ENCODE measurements at regions not wholly inside any gene's neighbourhood (a gene's known extent, or its start where the extent isn't known, plus 50 kb on each side); places are given as distances from the start of the nearest gene placed in this dataset.

GRCh38 chr16:85413691-85414663 lies 199.1 kb upstream of the GSE1 start:
- H3K9ac ChIP-seq = no peak overlapping the region
- peaks cover 0 to 33% of the 10 kb centered on the region in 2 experiments; a peak in 2 of 4 replicates for H3K4me1 ChIP-seq (ENCODE audit: control insufficient read depth in 1 of 2, insufficient read depth in 2 of 2, low read depth in 1 of 2, low read length in 1 of 2)
- no peak overlapping the region for H3K4me3 ChIP-seq (ENCODE audit: low read depth in 2 of 2, low read length in 1 of 2)
- H3K27ac ChIP-seq (ENCODE audit: low read depth in 2 of 2, low read length in 1 of 2) = no peak overlapping the region
- H3K36me3 ChIP-seq (replicated peaks in 1 of 2; ENCODE audit: control insufficient read depth in 1 of 2, insufficient read depth in 2 of 2, low read length in 1 of 2) = no peaks in the 10 kb centered on the region
- H2AFZ ChIP-seq (ENCODE audit: low read depth) = no peak overlapping the region
- H3K79me2 ChIP-seq (ENCODE audit: insufficient read depth) = no peaks in the 10 kb centered on the region
- no peak for TF ChIP-seq CTCF (IDR thresholded peaks at IDR 0.05)
- TF ChIP-seq TCF12 (IDR thresholded peaks at IDR 0.05) = no peak
- no peak for TF ChIP-seq POLR2AphosphoS5 (IDR thresholded peaks at IDR 0.05; ENCODE audit: low read depth, low read length)
- TF ChIP-seq IRF3 (IDR thresholded peaks at IDR 0.05; ENCODE audit: low read depth, low read length) = no peak
- TF ChIP-seq MEF2A (IDR thresholded peaks at IDR 0.05; ENCODE audit: borderline replicate concordance, low read depth) = no peak
- no peak for TF ChIP-seq MXI1 (IDR thresholded peaks at IDR 0.05; ENCODE audit: low read depth, low read length)
- TF ChIP-seq FOXJ3 (CRISPR knock-in tag; IDR thresholded peaks at IDR 0.05) = no peak
- no peak for TF ChIP-seq RCOR1 (IDR thresholded peaks at IDR 0.05; ENCODE audit: low read length)
- TF ChIP-seq YY1 (IDR thresholded peaks at IDR 0.05; ENCODE audit: low read depth) = no peak
- H3K27me3 ChIP-seq (ENCODE audit: insufficient read depth) = no peaks in the 10 kb centered on the region
- CTCF ChIA-PET = interaction anchor here (1.1 to 3.5 kb wide), 3 partner anchors 7 to 17 kb away, joined by 4 to 25 read pairs (median 16); no protein-coding TSS in a partner anchor
- WGBS (ENCODE audit: low lambda C conversion rate) = 93% methylated on average over 12 of the region's 14 CpGs
- H4K20me1 ChIP-seq (ENCODE audit: insufficient read depth) = no peaks in the 10 kb centered on the region; the same call in 1 of the 2 replicates
- H3F3A ChIP-seq (replicated peaks; ENCODE audit: insufficient read depth) = no peaks in the 10 kb centered on the region
- no peaks in the 10 kb centered on the region for H3K9me3 ChIP-seq
- no peaks in the 10 kb centered on the region for H3K9me2 ChIP-seq
- POLR2A ChIA-PET = no interaction called here
- no peak overlapping the region for H3K4me2 ChIP-seq
- no peak for DNase-seq

GRCh38 chr16:85415196-85416090 lies 197.7 kb upstream of the GSE1 start:
- Histone ChIP-seq H3K27ac (ENCODE audit: low read depth in 2 of 2, low read length in 1 of 2) (peak overlapping the region in 1 of 2 experiments; percentile 82; a peak in 2 of 4 replicates), H3K9me3 (no peaks in the 10 kb centered on the region), H3K4me1 (ENCODE audit: control insufficient read depth in 1 of 2, insufficient read depth in 2 of 2, low read depth in 1 of 2, low read length in 1 of 2) (peaks cover 0 to 34% of the 10 kb centered on the region in 2 experiments; a peak in 2 of 4 replicates), H3K4me3 (ENCODE audit: low read depth in 2 of 2, low read length in 1 of 2) (no peak overlapping the region), H3K36me3 (replicated peaks in 1 of 2; ENCODE audit: control insufficient read depth in 1 of 2, insufficient read depth in 2 of 2, low read length in 1 of 2) (no peaks in the 10 kb centered on the region), H4K20me1 (ENCODE audit: insufficient read depth) (peaks cover 2% of the 10 kb centered on the region; the same call in 1 of the 2 replicates), H2AFZ (ENCODE audit: low read depth) (no peak overlapping the region), H3K79me2 (ENCODE audit: insufficient read depth) (no peaks in the 10 kb centered on the region), H3K27me3 (ENCODE audit: insufficient read depth) (no peaks in the 10 kb centered on the region), H3K9me2 (no peaks in the 10 kb centered on the region), H3K4me2 (no peak overlapping the region), H3F3A (replicated peaks; ENCODE audit: insufficient read depth) (no peaks in the 10 kb centered on the region), H3K9ac (no peak overlapping the region)
- 83% methylated on average over 18 of the region's 25 CpGs for WGBS (ENCODE audit: low lambda C conversion rate)
- POLR2A ChIA-PET = interaction anchor here (1.0 kb wide), 1 partner anchor 20 kb away, joined by 3 read pairs; no protein-coding TSS in a partner anchor
- CTCF ChIA-PET = interaction anchor here (0.6 to 3.5 kb wide), 22 partner anchors 9 to 201 kb away, joined by 3 to 25 read pairs (median 4); no protein-coding TSS in a partner anchor
- TF ChIP-seq MAX (IDR thresholded peaks at IDR 0.05; ENCODE audit: low read depth) = no peak
- no peak for TF ChIP-seq FOSL2 (IDR thresholded peaks at IDR 0.05; ENCODE audit: borderline replicate concordance, low read depth)
- TF ChIP-seq ELF1 (IDR thresholded peaks at IDR 0.05) = no peak
- TF ChIP-seq POLR2AphosphoS5 (IDR thresholded peaks at IDR 0.05; ENCODE audit: low read depth, low read length) = no peak
- no peak for TF ChIP-seq USF1 (IDR thresholded peaks at IDR 0.05; ENCODE audit: borderline replicate concordance, low read depth)
- no peak for TF ChIP-seq IRF3 (IDR thresholded peaks at IDR 0.05; ENCODE audit: low read depth, low read length)
- TF ChIP-seq RAD21 (IDR thresholded peaks at IDR 0.05; ENCODE audit: low read length) = no peak
- TF ChIP-seq TAF1 (IDR thresholded peaks at IDR 0.05; ENCODE audit: borderline replicate concordance, low read depth, low read length) = no peak
- TF ChIP-seq GATA2 (CRISPR knock-in tag; IDR thresholded peaks at IDR 0.05) = no peak
- no peak for TF ChIP-seq TCF12 (IDR thresholded peaks at IDR 0.05)
- no peak for TF ChIP-seq SIN3A (IDR thresholded peaks at IDR 0.05; ENCODE audit: borderline replicate concordance, low read depth, low read length)
- TF ChIP-seq RFX5 (IDR thresholded peaks at IDR 0.05; ENCODE audit: low read length) = no peak
- peak; percentile 69 for DNase-seq
